ENCODE measurements at regions not wholly inside any gene's neighbourhood (a gene's known extent, or its start where the extent isn't known, plus 50 kb on each side); places are given as distances from the start of the nearest gene placed in this dataset.

GRCh38 chr11:95508219-95508890 is 277.4 kb upstream of the SESN3 start:
- no peak for DNase-seq

DNA sequence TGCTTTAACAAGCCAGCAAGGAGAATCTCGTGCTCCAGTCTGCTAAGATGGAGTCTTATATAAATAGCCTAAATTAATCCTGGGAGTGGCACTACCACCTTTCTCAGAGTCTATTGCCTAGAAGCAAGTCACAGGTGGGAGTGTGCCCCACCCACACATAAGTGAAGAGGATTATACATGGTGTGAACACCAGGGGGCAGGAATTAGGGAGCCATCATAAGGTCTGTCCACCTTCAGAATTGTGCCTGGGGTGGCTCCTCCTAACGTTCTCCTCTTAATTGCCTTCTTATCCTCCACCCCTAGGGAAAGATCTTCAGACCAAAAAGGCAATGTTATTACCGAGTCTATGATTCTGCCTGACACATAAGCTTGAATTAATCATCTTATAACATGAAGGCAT is 276.8 kb upstream of the SESN3 start:
- no peak for DNase-seq

GRCh38 chr11:95506777-95507176 is 275.8 kb upstream of the SESN3 start:
- no peak for DNase-seq

- no peak for DNase-seq
These were observed 275.0 kb upstream of the SESN3 start for GRCh38 chr11:95505927-95506426.

GRCh38 chr11:95503047-95503446 is 272.0 kb upstream of the SESN3 start:
- DNase-seq = no peak

DNA sequence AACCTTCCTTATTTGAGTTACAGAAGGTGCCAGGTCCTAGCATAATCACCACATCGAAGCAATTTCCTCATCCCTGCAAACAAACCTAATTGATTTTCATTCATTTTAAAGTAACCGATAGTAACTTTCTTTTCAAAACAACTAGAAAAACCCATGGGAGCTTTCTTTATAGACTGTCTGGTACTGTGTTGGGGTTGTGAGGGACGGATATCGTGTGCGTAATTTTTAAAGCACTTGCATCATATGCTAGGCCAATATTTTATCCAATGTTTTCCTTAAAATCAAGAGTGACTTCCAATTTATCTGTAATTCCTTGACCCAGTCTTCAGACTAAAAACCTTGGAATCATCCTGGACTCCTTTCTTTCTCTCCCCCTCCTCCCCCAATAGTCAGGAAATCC is 271.5 kb upstream of the SESN3 start:
- DNase-seq = no peak

GRCh38 chr11:95501761-95502266 is 270.8 kb upstream of the SESN3 start:
- DNase-seq = no peak

GRCh38 chr11:95500466-95500865 is 269.5 kb upstream of the SESN3 start:
- no peak for DNase-seq

DNA sequence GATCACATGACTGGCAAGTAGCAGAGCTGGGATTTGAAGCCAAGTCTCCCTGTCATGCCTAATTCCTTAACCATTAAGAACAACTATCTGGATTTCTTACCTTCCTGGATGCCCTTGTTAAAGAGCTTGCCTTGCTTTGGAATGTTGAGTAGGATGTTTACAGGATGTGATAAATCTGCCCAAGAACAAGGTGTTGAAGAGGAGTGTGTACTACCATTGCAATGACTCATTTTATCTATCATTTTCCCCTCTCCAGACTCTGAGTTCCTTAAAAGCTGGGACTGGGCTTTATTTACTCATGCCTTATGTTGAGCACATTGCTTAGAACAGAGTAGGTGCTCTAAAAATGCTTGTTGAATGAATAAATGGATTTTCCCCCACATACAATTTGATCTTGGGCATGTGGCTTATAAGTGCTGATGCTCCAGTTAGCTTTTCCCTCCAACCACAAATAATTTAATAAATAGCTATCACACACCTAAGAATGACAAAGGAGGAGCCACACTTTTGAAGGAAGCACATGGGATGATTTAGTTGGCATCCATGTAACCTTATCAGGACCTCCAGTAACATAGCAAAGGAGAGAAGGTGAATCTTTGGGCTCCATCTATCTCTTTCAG is 268.6 kb upstream of the SESN3 start:
- DNase-seq = no peak

- DNase-seq = no peak
These were observed 267.9 kb upstream of the SESN3 start for GRCh38 chr11:95498722-95499425.

DNA sequence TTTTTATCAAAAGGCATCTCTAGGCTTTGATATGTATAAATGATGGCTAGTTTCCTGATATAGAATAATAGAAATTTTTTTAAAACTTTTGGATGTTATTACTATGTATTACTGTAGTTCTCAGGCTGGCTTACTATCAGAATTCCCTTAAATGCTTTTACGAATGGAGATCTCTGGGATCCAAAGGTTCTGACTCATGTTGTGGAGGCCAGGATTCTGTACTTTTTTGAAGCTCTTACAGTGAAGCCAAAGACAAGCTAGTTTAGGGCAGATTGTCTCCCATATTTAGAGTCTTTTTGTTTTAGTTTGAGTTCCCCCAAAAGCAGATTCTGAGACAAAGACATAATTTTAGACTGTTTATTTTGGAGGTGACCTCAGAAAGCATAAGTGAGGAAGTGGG is 265.9 kb upstream of the SESN3 start:
- DNase-seq = no peak

DNA sequence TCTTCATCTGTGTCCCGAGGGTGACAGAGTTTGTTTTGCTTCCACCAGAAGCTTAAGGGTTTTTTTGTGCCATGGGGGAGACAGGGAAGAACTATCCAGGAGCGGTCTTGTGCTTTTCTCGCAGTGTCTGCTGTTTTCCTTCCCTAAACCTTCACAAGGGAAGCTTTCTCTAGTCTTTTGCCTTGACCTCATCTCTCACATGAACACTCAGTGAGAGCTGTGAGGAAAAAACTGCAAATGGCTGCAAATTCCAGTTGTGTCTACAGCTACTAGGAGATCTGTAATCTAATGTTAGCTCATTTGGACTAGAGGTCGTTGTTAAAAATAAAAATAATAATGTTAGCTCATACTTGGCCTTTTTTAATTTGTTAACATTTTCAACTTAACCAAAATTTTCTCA is 264.7 kb upstream of the SESN3 start:
- no peak for DNase-seq

DNA sequence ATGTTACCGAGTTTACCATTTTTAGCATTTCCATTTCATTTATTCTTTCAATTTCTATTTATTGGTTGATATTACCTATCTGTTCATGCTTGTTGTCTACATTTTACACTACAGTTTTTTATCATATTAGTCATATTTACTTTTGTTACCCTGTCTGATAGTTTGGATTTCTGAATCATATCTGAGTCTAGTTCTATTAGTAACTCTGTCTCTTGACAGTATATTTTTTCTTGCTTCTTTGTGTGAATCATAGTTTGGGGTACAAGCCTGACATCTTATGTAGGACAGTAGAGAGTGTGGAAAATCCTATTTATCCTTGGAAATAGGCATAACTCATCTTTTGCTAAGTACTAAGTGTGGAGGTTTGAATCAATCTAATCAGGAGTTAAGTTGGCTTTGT is 263.9 kb upstream of the SESN3 start:
- no peak for DNase-seq

DNA sequence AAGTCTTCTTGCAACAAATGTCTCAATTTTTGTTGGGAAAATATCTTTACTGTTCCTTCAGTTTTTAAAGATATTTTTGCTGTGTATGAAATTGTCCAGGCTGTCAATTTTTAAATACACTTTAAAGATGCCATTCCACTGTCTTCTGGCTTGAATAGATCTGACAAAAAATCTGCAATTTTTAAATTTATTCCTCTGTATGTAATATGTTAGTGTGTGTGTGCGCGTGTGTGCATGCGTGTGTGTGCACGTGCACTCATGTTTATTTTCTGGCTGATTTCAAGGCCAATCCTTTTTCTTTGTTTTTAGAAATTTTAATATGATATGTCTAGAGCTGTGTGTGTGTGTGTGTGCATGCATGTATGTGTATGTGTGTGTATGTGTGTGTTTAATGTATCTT is 263.2 kb upstream of the SESN3 start:
- DNase-seq = no peak

GRCh38 chr11:95490625-95491024 is 259.6 kb upstream of the SESN3 start:
- DNase-seq = no peak

- DNase-seq = no peak
These were observed 256.9 kb upstream of the SESN3 start for GRCh38 chr11:95487938-95488337.

DNA sequence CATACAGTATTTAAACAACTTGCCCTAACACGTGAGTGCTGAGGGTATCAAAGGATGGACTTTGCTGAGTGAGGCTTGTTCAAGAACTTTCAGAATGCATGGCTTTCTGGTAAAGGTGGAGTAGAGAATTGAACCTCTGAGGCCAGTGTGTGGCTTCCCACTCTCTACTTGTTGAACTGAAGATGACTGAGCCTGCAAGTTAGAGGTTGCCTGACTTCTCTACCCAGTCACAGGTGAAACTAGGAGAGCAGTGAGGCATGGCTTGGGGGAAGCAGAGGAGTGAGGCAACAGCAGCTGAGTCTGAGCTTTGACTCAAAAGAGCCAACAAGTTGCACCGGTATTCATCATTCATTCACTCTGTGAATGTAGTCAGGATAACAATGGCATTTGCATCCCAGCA is 256.4 kb upstream of the SESN3 start:
- DNase-seq = no peak

GRCh38 chr11:95486979-95487378 is 256.0 kb upstream of the SESN3 start:
- no peak for DNase-seq

- no peak for DNase-seq
These were observed 255.5 kb upstream of the SESN3 start for GRCh38 chr11:95486466-95486865.

GRCh38 chr11:95485115-95485900 is 254.3 kb upstream of the SESN3 start:
- no peak for DNase-seq

DNA sequence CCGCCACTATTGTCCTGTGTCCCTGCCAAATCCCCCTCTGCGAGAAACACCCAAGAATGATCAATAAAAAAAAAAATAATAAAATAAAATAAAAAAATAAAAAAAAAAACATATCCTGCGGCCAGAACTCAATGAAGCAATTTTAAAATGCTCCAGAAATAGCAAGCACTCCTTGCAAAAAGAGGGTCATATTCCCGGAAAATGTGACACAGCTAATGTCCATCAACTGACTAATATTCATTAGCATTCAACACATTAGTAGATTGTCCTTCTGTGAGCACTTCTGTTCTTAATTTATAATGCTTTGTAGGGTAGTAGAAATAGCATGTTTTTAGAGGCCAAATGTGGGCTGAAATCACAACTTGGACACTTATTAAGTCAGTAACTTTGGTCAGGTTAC is 252.3 kb upstream of the SESN3 start:
- DNase-seq = no peak

- no peak for DNase-seq
These were observed 247.0 kb upstream of the SESN3 start for GRCh38 chr11:95478003-95478402.

GRCh38 chr11:95469258-95469657 is 238.3 kb upstream of the SESN3 start:
- no peak for DNase-seq
